NCI-H2196 treated with DMSO at 0.1 percent for 48 hours (cell line): ENCODE measurements at regions not wholly inside any gene's neighbourhood (a gene's known extent, or its start where the extent isn't known, plus 50 kb on each side); places are given as distances from the start of the nearest gene placed in this dataset.
"Not testable (repeated sequence)": the region's sequence is repeated elsewhere in the genome, so short reads cannot be mapped to it uniquely, and the experiment has no call there.

Experiments used
- DNase-seq: peaks from one replicate; lab custom pipeline; 2025; ENCODE audit not compliant: unreplicated experiment; lab: John Stamatoyannopoulos, UW

DNA sequence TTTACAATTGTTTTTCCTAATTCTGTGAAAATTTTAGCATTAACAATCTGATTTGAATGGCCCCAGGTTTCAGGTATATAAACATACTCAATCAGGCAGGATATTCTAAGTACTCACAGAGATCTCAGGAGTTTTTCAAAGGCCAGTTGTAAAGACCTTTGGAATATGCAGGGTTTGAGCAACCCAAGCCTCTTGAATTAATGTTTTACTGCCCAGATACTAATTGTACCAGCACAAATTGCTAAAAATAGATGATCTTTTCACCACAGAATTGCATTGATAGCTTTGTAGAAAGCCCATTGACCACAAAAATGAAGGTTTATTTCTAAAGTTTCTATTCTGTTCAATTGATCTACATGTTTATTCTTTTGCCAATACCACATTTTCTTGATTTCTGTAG lies 186.5 kb downstream of the OSTF1 start:
- DNase-seq: no peak

- no peak for DNase-seq
Measured at GRCh38 chr9:75282047-75282446, 193.7 kb downstream of the OSTF1 start.

DNA sequence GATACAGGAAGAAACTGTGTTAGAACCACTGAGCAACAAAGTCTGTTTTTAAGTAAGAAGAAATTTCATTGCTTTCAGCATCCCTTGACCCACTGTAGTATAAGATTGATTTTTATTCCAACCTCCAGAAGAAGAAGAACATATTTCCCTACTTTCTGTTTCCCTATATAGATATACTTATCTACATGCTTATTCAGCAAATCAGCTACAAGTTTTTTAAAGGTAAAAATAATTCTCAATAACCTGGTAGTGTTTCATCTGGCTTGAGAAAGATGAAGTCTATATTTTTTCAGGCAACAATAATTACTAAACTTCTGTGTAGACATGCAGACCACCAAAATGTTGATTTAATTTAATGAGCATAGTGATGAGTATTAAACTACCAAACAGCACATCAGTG lies 201.0 kb downstream of the OSTF1 start:
- no peak for DNase-seq

DNA sequence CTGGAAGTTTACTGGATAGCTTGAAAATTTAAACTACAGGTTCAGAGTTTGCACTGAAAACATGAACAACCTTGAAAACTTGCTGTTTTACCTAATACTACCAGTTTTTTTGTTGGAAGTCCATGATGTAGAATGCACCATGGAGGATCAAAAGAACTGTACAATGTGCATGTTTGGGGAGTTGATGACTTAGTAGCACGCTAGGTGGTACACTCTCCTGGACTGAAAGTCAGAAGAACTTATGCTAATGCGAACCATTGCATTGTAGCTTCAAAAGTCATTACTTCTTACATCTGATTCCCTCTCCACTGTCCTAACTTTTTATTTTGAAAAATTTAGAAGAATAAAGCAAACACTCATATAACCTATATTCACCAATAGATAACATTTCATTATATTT lies 211.0 kb downstream of the OSTF1 start:
- DNase-seq: no peak

- no peak for DNase-seq
Measured at GRCh38 chr9:75333624-75334023, 245.3 kb downstream of the OSTF1 start.

DNA sequence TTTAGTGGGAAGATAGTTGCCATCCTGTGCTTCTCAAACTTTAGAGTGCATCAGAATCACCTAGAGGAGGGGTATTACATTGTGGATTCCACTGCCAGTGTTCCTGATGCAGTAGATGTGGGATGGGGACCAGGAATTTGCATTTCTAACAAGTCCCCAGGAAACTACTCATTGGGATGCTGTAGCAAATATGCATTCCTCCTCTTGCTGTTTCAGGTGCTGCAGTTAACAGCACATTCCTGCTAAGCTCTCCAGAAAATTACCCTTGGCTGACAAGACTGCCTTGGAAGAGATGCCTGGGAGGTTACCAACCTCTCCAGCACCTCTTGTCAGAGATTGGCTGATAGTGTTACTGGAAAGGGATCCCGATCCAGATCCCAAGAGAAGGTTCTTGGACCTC lies 270.5 kb downstream of the OSTF1 start:
- no peak for DNase-seq

GRCh38 chr9:75359638-75360037 lies 271.3 kb downstream of the OSTF1 start:
- DNase-seq: no peak

DNA sequence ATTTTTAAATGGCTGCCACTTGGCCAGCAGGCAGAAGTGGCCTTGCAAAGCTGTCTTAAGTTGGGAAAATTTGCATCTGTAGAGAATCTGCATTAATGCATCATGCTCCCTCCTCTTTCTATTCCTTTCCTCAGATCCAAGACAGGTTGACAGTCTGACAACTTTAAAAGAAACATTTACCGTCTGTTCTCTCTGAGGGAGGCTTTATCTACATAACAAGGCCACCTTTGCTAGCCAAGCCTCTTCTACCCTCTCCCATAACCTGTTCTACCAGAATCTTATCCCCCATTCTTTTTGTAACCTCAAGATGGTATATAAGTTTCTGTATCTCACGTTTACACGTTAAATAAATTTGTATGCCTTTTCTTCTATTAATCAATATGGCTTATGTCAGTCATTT lies 271.9 kb downstream of the OSTF1 start:
- DNase-seq: no peak

DNA sequence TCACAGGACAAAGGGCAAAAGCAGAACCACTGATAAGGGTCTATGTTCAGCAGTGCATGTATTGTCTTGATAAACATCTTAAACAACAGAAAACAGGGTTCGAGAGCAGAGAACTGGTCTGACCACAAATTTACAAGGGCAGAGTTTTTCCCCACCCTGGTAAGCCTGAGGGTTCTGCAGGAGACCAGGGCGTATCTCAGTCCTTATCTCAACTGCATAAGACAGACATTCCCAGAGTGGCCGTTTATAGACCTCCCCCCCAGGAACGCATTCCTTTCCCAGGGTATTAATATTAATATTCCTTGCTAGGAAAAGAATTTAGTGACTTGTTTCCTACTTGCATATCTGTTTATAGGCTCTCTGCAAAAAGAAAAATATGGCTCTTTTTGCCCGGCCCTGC lies 274.1 kb downstream of the OSTF1 start:
- not testable (repeated sequence) for DNase-seq

DNA sequence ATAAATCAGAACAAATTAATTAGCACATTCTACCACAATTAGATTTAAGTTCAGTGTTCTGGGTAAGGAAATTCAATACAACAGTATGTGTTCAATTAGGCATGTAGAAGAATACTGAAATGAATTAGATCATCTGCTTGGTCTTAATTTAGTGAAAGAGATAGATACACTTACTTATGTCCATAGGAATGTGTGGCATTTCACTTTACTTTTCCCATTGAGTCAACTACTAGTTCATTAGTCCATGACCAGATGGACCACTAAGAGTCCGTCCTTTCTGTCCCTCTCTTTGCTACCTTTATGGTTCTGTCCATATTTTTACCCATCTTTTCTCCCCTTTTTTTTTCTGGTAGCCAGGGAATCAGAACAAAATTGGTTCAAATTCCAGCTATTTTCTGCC lies 276.9 kb downstream of the OSTF1 start:
- DNase-seq: no peak

DNA sequence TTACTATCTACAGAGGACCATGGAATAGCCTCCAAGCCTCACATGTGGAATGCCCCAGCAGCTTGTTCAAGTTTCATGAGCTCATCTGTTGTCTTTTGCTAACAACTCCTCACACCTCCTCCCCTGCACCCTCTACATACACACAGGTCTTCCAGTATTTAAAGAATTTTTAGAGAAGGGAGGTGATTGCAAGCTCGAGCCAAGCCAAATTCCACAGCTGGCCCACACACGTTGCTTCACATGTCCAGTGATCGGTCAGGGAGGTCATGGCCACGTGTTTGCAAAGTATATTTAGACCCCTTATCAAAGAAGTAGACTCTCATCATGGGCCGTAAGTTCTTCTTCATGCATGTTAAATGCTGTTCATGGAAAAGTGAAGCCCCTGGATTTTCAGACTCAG lies 281.7 kb downstream of the OSTF1 start:
- no peak for DNase-seq

DNA sequence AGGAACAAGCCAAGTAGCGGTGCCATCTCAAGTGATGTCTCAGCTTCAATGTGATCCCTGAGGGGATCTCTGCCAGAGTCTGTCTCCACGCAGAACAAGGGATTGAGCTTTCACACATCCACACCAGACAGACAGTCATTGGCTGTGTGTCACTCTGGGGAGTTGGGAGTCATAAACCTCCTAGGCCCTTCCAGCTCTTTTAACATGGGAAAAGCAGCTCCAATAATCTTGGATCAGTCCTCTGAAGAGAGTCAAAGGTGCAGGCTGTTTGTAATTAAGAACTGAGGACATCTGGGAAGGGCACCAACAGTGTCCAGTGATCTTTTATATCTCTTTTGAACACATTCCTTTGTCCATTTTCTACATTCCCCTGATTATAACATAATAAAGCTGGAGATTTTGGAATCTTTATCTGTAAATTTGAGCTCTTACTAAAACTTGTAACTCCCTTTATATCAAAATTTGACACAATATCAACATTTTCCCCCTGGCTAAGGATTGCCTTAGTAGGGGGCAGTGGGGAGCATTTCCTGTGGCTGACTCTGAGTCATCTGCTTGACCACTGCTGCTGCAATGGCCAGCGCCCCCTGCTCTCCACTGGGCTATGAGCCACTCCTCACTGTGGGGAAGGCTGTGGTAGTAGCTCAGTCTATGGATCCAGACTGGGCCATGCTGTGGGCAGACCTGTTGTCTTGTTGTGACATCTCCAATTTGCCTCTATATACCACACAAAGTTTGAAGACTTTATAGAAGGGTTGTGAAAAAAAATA lies 284.4 kb downstream of the OSTF1 start:
- DNase-seq: no peak

DNA sequence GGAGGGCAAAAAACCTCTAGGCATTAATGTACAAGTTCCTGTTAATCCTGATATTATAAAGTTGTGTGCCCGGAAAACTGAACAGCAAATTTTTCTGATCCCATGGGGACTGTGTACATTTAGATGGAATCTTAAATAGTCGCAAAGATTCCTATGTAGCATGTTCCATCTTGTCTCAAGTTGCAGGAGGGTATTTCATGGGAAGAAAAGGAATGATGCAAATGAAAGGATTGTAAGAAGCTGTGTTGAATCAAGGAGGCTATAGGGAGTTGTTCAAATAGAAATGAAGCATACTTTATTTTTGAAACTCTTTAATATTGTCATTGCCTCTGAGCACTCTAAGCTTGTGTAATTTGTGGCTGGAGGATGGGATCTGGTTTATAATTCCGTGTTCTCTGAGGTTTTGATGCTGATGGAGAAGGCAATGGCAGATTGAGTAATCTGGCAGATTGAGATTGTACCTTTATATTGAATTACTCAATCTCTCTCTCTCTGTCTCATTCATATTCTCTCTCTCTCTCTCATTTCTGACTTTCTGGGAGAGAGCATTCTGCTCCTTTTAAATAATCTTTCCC lies 288.5 kb downstream of the OSTF1 start:
- no peak for DNase-seq

DNA sequence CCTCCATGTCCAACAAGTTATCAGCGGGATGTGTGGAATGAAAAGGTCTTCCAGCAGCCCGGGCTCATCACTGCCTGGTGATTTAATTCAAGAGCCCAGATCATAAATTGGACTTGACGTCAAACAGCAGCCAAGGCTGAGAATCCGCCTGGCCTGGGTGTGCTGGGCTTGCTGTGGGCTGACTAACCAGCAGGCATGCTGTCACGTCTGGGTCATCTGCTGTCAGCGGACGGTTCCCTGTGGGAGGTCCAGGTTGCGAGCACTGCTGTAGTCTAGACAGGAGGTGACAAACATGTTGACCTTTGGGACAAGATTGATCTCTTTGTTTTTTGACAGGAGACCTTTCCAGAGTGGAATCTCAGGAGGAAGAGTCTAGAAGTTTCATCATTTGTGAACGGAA lies 289.7 kb downstream of the OSTF1 start:
- DNase-seq: no peak

DNA sequence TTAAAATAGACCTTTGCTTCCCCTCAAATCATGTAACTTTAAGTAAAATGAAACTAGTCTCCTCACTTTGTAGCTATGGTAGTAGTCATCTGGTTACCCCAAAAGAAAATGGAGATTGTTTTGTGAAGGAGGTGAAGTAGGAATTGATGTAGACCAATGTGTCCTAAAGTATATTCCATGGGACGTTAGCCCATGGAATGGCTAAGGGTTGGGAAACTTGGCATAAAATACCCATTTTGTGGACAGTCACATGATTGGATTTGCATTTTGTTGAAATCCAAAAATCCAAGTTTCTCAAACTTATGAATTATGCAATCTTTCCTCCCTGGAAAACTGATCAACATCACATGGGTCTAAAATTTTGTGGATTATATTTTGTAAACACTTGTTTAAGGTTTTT lies 290.6 kb downstream of the OSTF1 start:
- DNase-seq: no peak

- DNase-seq: no peak
Measured at GRCh38 chr9:75382126-75382525, 293.8 kb downstream of the OSTF1 start.

- DNase-seq: not testable (repeated sequence)
Measured at GRCh38 chr9:75383420-75384034, 295.2 kb downstream of the OSTF1 start.

GRCh38 chr9:75385236-75385635 lies 296.9 kb downstream of the OSTF1 start:
- no peak for DNase-seq

- no peak for DNase-seq
Measured at GRCh38 chr9:75389101-75389500, 300.8 kb downstream of the OSTF1 start.

DNA sequence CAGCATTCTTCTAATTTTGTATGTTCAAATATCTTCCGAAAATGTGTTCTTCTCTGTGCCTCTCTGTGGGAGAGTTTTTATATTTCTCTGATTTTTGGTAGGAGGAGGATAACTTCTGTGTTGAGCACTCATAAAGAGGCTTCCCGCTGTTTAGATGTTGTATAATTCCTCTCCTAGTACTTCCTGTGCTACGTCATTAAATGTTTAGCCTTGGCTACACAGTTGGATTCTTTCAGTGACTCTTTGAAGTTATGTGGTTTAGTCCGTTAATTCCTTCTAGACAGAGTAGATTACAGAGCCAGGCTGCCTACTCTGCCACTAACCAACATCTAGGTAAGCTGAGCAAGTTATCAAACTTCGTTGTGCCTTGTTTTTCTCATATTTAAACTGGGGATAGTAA lies 302.6 kb downstream of the OSTF1 start:
- DNase-seq: no peak

- DNase-seq: no peak
Measured at GRCh38 chr9:75391497-75391896, 303.2 kb downstream of the OSTF1 start.

- DNase-seq: no peak
Measured at GRCh38 chr9:75395336-75395735, 307.0 kb downstream of the OSTF1 start.

GRCh38 chr9:75397836-75398235 lies 309.5 kb downstream of the OSTF1 start:
- DNase-seq: no peak
